HG02885 (cell line): ENCODE measurements at regions not wholly inside any gene's neighbourhood (a gene's known extent, or its start where the extent isn't known, plus 50 kb on each side); places are given as distances from the start of the nearest gene placed in this dataset.
"Not testable (repeated sequence)": the region's sequence is repeated elsewhere in the genome, so short reads cannot be mapped to it uniquely, and the experiment has no call there.

Experiments
- ATAC-seq: cut with Tn5 transposase; IDR thresholded peaks from one replicate; pipeline ENCODE4 v1.9.1; 2021; ENCODE audit warnings: mild to moderate bottlenecking; ENCODE audit not compliant: unreplicated experiment, poor library complexity

- ATAC-seq, result no peak
Observed at GRCh38 chr3:89740881-89741177, 633.4 kb downstream of the EPHA3 start.

- no peak for ATAC-seq
Observed at GRCh38 chr3:89742546-89742945, 635.1 kb downstream of the EPHA3 start.

- not testable (repeated sequence) for ATAC-seq
Observed at GRCh38 chr3:89747541-89748278, 640.3 kb downstream of the EPHA3 start.

GRCh38 chr3:89762405-89762804, 655.0 kb downstream of the EPHA3 start:
- no peak for ATAC-seq

GRCh38 chr3:89783341-89783927, 676.0 kb downstream of the EPHA3 start:
- no peak for ATAC-seq

- no peak for ATAC-seq
Observed at GRCh38 chr3:89787485-89787884, 680.1 kb downstream of the EPHA3 start.

- ATAC-seq, result no peak
Observed at GRCh38 chr3:89787979-89788378, 680.6 kb downstream of the EPHA3 start.

GRCh38 chr3:89795506-89795905, 688.1 kb downstream of the EPHA3 start:
- no peak for ATAC-seq

- no peak for ATAC-seq
Observed at GRCh38 chr3:89802881-89803280, 695.5 kb downstream of the EPHA3 start.

- no peak for ATAC-seq
Observed at GRCh38 chr3:89803711-89804110, 696.3 kb downstream of the EPHA3 start.

GRCh38 chr3:89806166-89806565, 698.7 kb downstream of the EPHA3 start:
- no peak for ATAC-seq

- no peak for ATAC-seq
Observed at GRCh38 chr3:89808680-89809197, 701.3 kb downstream of the EPHA3 start.

- no peak for ATAC-seq
Observed at GRCh38 chr3:89813500-89813899, 706.1 kb downstream of the EPHA3 start.

GRCh38 chr3:89841041-89841440, 733.6 kb downstream of the EPHA3 start:
- ATAC-seq, result no peak

- ATAC-seq, result no peak
Observed at GRCh38 chr3:89845053-89845452, 737.6 kb downstream of the EPHA3 start.

GRCh38 chr3:89847955-89848354, 740.5 kb downstream of the EPHA3 start:
- no peak for ATAC-seq

- no peak for ATAC-seq
Observed at GRCh38 chr3:89851974-89852621, 744.7 kb downstream of the EPHA3 start.

GRCh38 chr3:89859757-89860156, 752.3 kb downstream of the EPHA3 start:
- ATAC-seq, result no peak

GRCh38 chr3:89867286-89867685, 759.9 kb downstream of the EPHA3 start:
- no peak for ATAC-seq

- no peak for ATAC-seq
Observed at GRCh38 chr3:89876116-89876515, 768.7 kb downstream of the EPHA3 start.

- no peak for ATAC-seq
Observed at GRCh38 chr3:89877230-89877629, 769.8 kb downstream of the EPHA3 start.

GRCh38 chr3:89889386-89889785, 782.0 kb downstream of the EPHA3 start:
- ATAC-seq, result no peak
